ENCODE measurements at regions not wholly inside any gene's neighbourhood (a gene's known extent, or its start where the extent isn't known, plus 50 kb on each side); places are given as distances from the start of the nearest gene placed in this dataset.
"Not testable (repeated sequence)": the region's sequence is repeated elsewhere in the genome, so short reads cannot be mapped to it uniquely, and the experiment has no call there.

GRCh38 chr11:92605667-92606066, 363.8 kb upstream of the MTNR1B start:
- H3K36me3 Mint-ChIP-seq = no peaks in the 10 kb centered on the region
- H3K4me3 Mint-ChIP-seq = no peak overlapping the region
- H3K27me3 Mint-ChIP-seq = no peaks in the 10 kb centered on the region
- no peaks in the 10 kb centered on the region for H3K4me1 Mint-ChIP-seq
- no peak overlapping the region for H3K27ac Mint-ChIP-seq
- DNase-seq (no peak), ATAC-seq (no peak)
- POLR2A ChIA-PET = no interaction called here
- no peaks in the 10 kb centered on the region for H3K9me3 Mint-ChIP-seq

- DNase-seq (no peak), ATAC-seq (no peak)
- H3K27ac Mint-ChIP-seq = no peak overlapping the region
- H3K36me3 Mint-ChIP-seq = no peaks in the 10 kb centered on the region
- POLR2A ChIA-PET = no interaction called here
- no peak overlapping the region for H3K4me3 Mint-ChIP-seq
- H3K27me3 Mint-ChIP-seq = no peaks in the 10 kb centered on the region
- no peaks in the 10 kb centered on the region for H3K9me3 Mint-ChIP-seq
- H3K4me1 Mint-ChIP-seq = no peaks in the 10 kb centered on the region
Observed at GRCh38 chr11:92607969-92608722, 361.3 kb upstream of the MTNR1B start.

- Mint-ChIP-seq H3K27ac (no peak overlapping the region), H3K9me3 (no peaks in the 10 kb centered on the region), H3K4me1 (no peaks in the 10 kb centered on the region), H3K4me3 (no peak overlapping the region), H3K27me3 (no peaks in the 10 kb centered on the region), H3K36me3 (no peaks in the 10 kb centered on the region)
- POLR2A ChIA-PET = no interaction called here
- ATAC-seq = no peak
- no peak for DNase-seq
Observed at GRCh38 chr11:92611157-92611556, 358.3 kb upstream of the MTNR1B start.

- H3K4me3 Mint-ChIP-seq, H3K4me1 Mint-ChIP-seq, H3K27ac Mint-ChIP-seq, POLR2A ChIA-PET, H3K27me3 Mint-ChIP-seq, H3K36me3 Mint-ChIP-seq, DNase-seq, ATAC-seq: not testable (repeated sequence)
- peaks cover 0 to 10% (median 0%) of the 10 kb centered on the region in 9 donors for H3K9me3 Mint-ChIP-seq
Observed at GRCh38 chr11:92618020-92618419, 351.4 kb upstream of the MTNR1B start.

- Mint-ChIP-seq H3K4me3 (no peak overlapping the region), H3K36me3 (no peaks in the 10 kb centered on the region), H3K9me3 (peaks cover 0 to 14% (median 0%) of the 10 kb centered on the region in 9 donors), H3K4me1 (no peaks in the 10 kb centered on the region), H3K27ac (no peak overlapping the region), H3K27me3 (peaks cover 0 to 2% (median 0%) of the 10 kb centered on the region in 5 donors)
- DNase-seq (no peak), ATAC-seq (no peak)
- POLR2A ChIA-PET = no interaction called here
Observed at GRCh38 chr11:92623055-92623454, 346.4 kb upstream of the MTNR1B start.

GRCh38 chr11:92625894-92626293, 343.6 kb upstream of the MTNR1B start:
- peaks cover 0 to 2% (median 0%) of the 10 kb centered on the region in 5 donors for H3K27me3 Mint-ChIP-seq
- no peaks in the 10 kb centered on the region for H3K4me1 Mint-ChIP-seq
- ATAC-seq (no peak), DNase-seq (no peak)
- H3K4me3 Mint-ChIP-seq = no peak overlapping the region
- POLR2A ChIA-PET = no interaction called here
- H3K27ac Mint-ChIP-seq = no peak overlapping the region
- H3K9me3 Mint-ChIP-seq = peaks cover 0 to 21% (median 0%) of the 10 kb centered on the region in 9 donors
- no peaks in the 10 kb centered on the region for H3K36me3 Mint-ChIP-seq

GRCh38 chr11:92626624-92627023, 342.8 kb upstream of the MTNR1B start:
- Mint-ChIP-seq H3K36me3 (no peaks in the 10 kb centered on the region), H3K9me3 (peaks cover 0 to 18% (median 0%) of the 10 kb centered on the region in 9 donors), H3K27me3 (peaks cover 0 to 2% (median 0%) of the 10 kb centered on the region in 5 donors), H3K4me3 (no peak overlapping the region), H3K27ac (no peak overlapping the region), H3K4me1 (no peaks in the 10 kb centered on the region)
- POLR2A ChIA-PET = no interaction called here
- DNase-seq (no peak), ATAC-seq (no peak)

- POLR2A ChIA-PET = no interaction called here
- ATAC-seq (no peak), DNase-seq (no peak)
- Mint-ChIP-seq H3K4me3 (no peak overlapping the region), H3K27ac (no peak overlapping the region), H3K9me3 (peaks cover 0 to 18% (median 0%) of the 10 kb centered on the region in 9 donors), H3K4me1 (no peaks in the 10 kb centered on the region), H3K36me3 (no peaks in the 10 kb centered on the region), H3K27me3 (peaks cover 0 to 2% (median 0%) of the 10 kb centered on the region in 5 donors)
Observed at GRCh38 chr11:92627615-92628256, 341.7 kb upstream of the MTNR1B start.

- Mint-ChIP-seq H3K27ac (no peak overlapping the region), H3K9me3 (peaks cover 0 to 12% (median 0%) of the 10 kb centered on the region in 9 donors), H3K36me3 (no peaks in the 10 kb centered on the region), H3K4me1 (no peaks in the 10 kb centered on the region), H3K4me3 (no peak overlapping the region), H3K27me3 (no peaks in the 10 kb centered on the region)
- ATAC-seq = no peak
- no peak for DNase-seq
- POLR2A ChIA-PET = no interaction called here
Observed at GRCh38 chr11:92628401-92629292, 340.8 kb upstream of the MTNR1B start.

GRCh38 chr11:92632495-92632894, 337.0 kb upstream of the MTNR1B start:
- H3K27ac Mint-ChIP-seq = no peak overlapping the region
- no peaks in the 10 kb centered on the region for H3K4me1 Mint-ChIP-seq
- ATAC-seq (no peak), DNase-seq (no peak)
- H3K36me3 Mint-ChIP-seq = no peaks in the 10 kb centered on the region
- H3K9me3 Mint-ChIP-seq = peaks cover 0 to 16% (median 0%) of the 10 kb centered on the region in 9 donors
- POLR2A ChIA-PET = no interaction called here
- no peaks in the 10 kb centered on the region for H3K27me3 Mint-ChIP-seq
- H3K4me3 Mint-ChIP-seq = no peak overlapping the region

GRCh38 chr11:92633820-92634219, 335.6 kb upstream of the MTNR1B start:
- Mint-ChIP-seq H3K27me3 (no peaks in the 10 kb centered on the region), H3K36me3 (no peaks in the 10 kb centered on the region), H3K4me1 (no peaks in the 10 kb centered on the region), H3K4me3 (no peak overlapping the region), H3K27ac (no peak overlapping the region), H3K9me3 (peaks cover 0 to 16% (median 0%) of the 10 kb centered on the region in 9 donors)
- DNase-seq (no peak), ATAC-seq (no peak)
- POLR2A ChIA-PET = no interaction called here

GRCh38 chr11:92636543-92637188, 332.8 kb upstream of the MTNR1B start:
- no peak for ATAC-seq
- POLR2A ChIA-PET = no interaction called here
- H3K36me3 Mint-ChIP-seq = no peaks in the 10 kb centered on the region

GRCh38 chr11:92638678-92639077, 330.8 kb upstream of the MTNR1B start:
- DNase-seq (no peak), ATAC-seq (no peak)
- POLR2A ChIA-PET = no interaction called here
- peaks cover 0 to 4% (median 0%) of the 10 kb centered on the region in 9 donors for H3K9me3 Mint-ChIP-seq
- H3K36me3 Mint-ChIP-seq = no peaks in the 10 kb centered on the region
- H3K27ac Mint-ChIP-seq = no peak overlapping the region
- no peaks in the 10 kb centered on the region for H3K4me1 Mint-ChIP-seq
- no peaks in the 10 kb centered on the region for H3K27me3 Mint-ChIP-seq
- H3K4me3 Mint-ChIP-seq = no peak overlapping the region

More at GRCh38 chr11:92636543-92637188, 332.8 kb upstream of the MTNR1B start:
- H3K27ac Mint-ChIP-seq = no peak overlapping the region
- no peak for DNase-seq
- H3K9me3 Mint-ChIP-seq = peaks cover 0 to 4% (median 0%) of the 10 kb centered on the region in 9 donors
- no peaks in the 10 kb centered on the region for H3K27me3 Mint-ChIP-seq
- no peak overlapping the region for H3K4me3 Mint-ChIP-seq
- H3K4me1 Mint-ChIP-seq = no peaks in the 10 kb centered on the region
